Mesodermal cell (in vitro differentiated cells): ENCODE measurements at regions not wholly inside any gene's neighbourhood (a gene's known extent, or its start where the extent isn't known, plus 50 kb on each side); places are given as distances from the start of the nearest gene placed in this dataset.
"Not testable (repeated sequence)": the region's sequence is repeated elsewhere in the genome, so short reads cannot be mapped to it uniquely, and the experiment has no call there.

Experiments
- H3K27ac ChIP-seq: 2 replicates; pipeline ENCODE4 v1.7.0; 2013; ENCODE audit warnings: mild to moderate bottlenecking, low read depth, low read length, moderate library complexity; ENCODE audit not compliant: severe bottlenecking
- H3K36me3 ChIP-seq: 2 replicates; pipeline ENCODE4 v1.7.1; 2013; ENCODE audit warnings: mild to moderate bottlenecking, low read length, moderate library complexity; ENCODE audit not compliant: control insufficient read depth, insufficient read depth
- H3K4me1 ChIP-seq: one replicate; pipeline ENCODE4 v1.7.1; 2013; ENCODE audit warnings: mild to moderate bottlenecking, low read length; ENCODE audit not compliant: insufficient read depth, control insufficient read depth, poor library complexity, severe bottlenecking
- H3K4me3 ChIP-seq: 2 replicates; pipeline ENCODE4 v1.7.0; 2013; ENCODE audit warnings: low read length, control low read depth, mild to moderate bottlenecking; ENCODE audit not compliant: insufficient read depth, poor library complexity, severe bottlenecking; ENCODE audit errors: extremely low read depth
- H3K9me3 ChIP-seq: 2 replicates; pipeline ENCODE4 v1.7.1; 2013; ENCODE audit warnings: mild to moderate bottlenecking, low read length, moderate library complexity; ENCODE audit not compliant: control insufficient read depth
- WGBS, 2 experiments: methylation state at CpG; one replicate each; pipeline ENCODE4 v1.1.5; 2013; ENCODE audit warnings: missing lambda C conversion rate in 2 of 2; ENCODE audit not compliant: insufficient coverage in 2 of 2; 5-methylcytosine and 5-hydroxymethylcytosine counted together

DNA sequence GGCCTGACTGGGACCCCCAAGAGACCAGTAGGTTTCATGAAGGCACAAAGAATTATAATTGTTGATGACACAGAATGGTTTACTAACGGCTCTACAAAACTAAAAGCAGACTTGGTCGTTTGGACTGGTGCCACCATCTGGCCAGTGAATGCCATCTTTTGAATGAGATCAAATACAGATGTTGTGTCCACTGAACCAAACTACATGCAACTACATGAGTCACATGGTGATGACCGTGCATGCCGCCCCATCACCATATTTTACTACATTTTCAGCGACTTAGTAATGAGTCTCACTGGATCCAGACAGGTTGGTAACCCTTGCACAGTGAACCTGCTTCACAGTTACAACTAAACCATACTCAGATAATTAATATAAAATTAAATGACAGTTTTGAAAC, 803.3 kb downstream of the DIPK2A start:
- WGBS, 2 experiments = 87 to 92% methylated on average over 2 to 5 of the region's 5 CpGs
- Histone ChIP-seq H3K4me1 (no peaks in the 10 kb centered on the region), H3K4me3 (no peak overlapping the region), H3K36me3 (no peaks in the 10 kb centered on the region), H3K27ac (no peak overlapping the region), H3K9me3 (no peaks in the 10 kb centered on the region)

DNA sequence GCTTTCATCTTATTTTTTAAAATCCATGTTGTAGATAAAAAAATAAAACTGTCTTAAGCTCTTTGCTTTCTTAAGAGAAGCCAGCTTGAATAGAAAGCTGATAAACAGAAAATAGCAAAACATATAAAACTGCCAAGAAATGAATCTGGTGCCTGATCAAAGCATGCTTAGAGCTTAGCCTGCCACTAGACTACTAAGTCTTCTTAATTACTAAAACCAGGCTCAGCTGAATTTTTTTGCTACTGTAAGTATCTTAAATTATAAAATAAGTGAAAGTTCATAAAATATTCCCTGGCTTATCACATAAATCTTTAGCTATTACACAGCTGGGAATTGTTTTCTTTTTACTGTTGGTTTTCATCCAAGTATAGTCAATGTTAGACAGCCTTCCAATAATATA, 803.9 kb downstream of the DIPK2A start:
- no peaks in the 10 kb centered on the region for H3K4me1 ChIP-seq
- no peak overlapping the region for H3K27ac ChIP-seq
- no peaks in the 10 kb centered on the region for H3K36me3 ChIP-seq
- H3K4me3 ChIP-seq = no peak overlapping the region
- no peaks in the 10 kb centered on the region for H3K9me3 ChIP-seq

DNA sequence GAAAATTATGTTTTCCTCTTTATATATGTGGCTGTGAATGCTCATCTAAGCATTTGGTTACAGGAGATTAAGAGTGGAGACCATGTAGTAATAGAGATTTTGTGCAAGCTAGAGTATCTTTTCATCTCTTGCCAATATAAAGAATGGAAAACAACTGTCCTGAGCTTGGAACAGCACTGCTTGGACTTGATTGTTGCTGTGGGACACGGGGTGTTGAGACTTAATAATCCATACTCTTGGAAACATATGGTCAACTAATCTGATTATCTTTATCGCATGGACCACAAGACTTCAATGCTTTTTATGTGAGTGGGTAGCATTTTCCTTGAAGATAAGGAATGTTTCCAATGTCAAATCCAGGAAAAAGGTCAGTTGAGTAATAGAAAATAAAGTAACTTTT, 806.3 kb downstream of the DIPK2A start:
- no peaks in the 10 kb centered on the region for H3K9me3 ChIP-seq
- H3K4me3 ChIP-seq = no peak overlapping the region
- no peaks in the 10 kb centered on the region for H3K4me1 ChIP-seq
- no peak overlapping the region for H3K27ac ChIP-seq
- WGBS, 2 experiments = 80% methylated on average over 1 of the region's 2 CpGs; no CpG with 5 or more reads in 1 of the 2 experiments
- no peaks in the 10 kb centered on the region for H3K36me3 ChIP-seq

DNA sequence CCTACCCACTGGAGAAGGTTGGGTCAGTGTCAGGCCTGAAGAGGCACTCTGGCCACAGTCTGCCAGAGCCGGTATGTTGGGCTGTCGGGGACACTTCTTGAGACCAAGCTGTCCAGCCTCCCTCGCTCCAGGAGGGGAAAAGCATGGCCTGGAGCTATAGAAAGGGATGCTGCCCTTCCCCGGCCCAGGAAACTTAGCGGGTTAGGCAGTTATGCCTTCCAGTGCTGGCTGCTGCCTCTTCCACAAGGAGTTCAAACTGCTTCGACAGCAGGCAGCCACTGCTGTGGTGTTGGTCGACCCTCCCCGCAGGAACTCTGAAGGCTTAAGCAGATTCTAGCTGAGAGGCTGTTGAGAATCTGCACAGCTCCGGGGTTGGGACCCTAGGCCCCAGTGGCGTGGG, 819.4 kb downstream of the DIPK2A start:
- Histone ChIP-seq H3K4me3 (no peak overlapping the region), H3K36me3 (no peaks in the 10 kb centered on the region)
- 92 to 93% methylated on average over 10 of the region's 10 CpGs for WGBS, 2 experiments

DNA sequence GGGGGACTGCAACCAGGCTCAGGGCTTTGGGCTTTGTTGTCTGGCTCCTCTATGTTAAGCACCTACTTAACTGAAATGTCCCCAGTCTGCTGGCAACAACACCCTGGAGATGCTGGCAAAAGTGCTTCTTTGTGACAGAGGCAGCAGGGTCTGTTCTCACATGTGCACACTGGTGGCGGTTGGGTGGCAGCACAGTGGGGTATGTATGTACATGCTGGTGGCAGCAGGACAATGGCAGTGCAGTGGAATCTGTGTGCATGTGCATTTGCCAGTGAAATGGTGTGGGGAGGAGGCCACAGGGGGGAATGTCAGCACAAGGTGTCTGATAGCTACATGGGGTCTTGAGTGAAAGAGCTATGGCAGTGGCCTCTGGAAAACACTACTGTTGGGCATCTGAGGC, 830.3 kb downstream of the DIPK2A start:
- no peaks in the 10 kb centered on the region for H3K9me3 ChIP-seq
- H3K36me3 ChIP-seq = no peaks in the 10 kb centered on the region
- no peaks in the 10 kb centered on the region for H3K4me1 ChIP-seq
- WGBS, 2 experiments = 67% methylated on average over 1 of the region's 1 CpG
- H3K4me3 ChIP-seq = no peak overlapping the region
- H3K27ac ChIP-seq = no peak overlapping the region

More for the DNA sequence above, 819.4 kb downstream of the DIPK2A start:
- Histone ChIP-seq H3K9me3 (peaks cover 4% of the 10 kb centered on the region), H3K27ac (no peak overlapping the region), H3K4me1 (no peaks in the 10 kb centered on the region)

DNA sequence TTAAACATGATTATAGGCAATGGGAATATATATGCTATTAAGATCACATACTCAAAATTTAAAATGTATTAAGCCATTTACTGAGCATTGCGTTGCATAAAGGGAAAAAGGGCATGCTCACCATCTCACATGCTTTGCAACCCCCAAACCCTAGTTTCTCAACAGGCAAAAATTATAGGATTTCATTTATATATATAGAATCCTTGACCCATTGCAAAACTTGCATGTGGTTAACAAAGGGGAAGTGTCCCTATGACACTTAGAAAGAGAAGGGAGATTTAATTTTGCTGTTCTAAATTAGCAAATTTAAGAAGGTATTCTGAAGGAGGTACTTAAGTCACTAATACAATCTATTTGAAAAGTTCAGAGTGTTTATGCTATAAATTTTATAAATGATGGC, 837.8 kb downstream of the DIPK2A start:
- no CpG with 5 or more reads among the region's 1 CpG for WGBS, 2 experiments
- Histone ChIP-seq H3K36me3 (no peaks in the 10 kb centered on the region), H3K4me3 (no peak overlapping the region), H3K9me3 (no peaks in the 10 kb centered on the region), H3K4me1 (no peaks in the 10 kb centered on the region), H3K27ac (no peak overlapping the region)

DNA sequence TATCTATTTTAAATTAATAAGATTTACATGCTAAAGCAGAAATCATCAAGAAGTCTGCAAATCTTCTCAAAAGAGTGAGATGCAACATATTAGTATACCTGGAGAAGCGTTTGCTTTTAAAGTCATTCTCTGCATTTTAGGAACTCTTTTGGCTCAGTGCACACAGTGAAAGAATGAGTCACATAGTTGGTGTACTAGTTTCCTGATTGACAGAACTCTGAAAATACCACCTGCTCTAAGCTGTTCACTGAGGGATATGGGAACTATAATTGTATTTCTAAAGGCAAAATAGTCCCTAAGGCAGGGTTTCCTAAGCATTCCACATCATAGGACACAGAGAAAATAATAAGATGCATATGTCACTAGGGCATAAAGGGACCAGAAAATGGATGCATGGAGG, 838.5 kb downstream of the DIPK2A start:
- Histone ChIP-seq H3K36me3 (no peaks in the 10 kb centered on the region), H3K4me1 (no peaks in the 10 kb centered on the region), H3K9me3 (no peaks in the 10 kb centered on the region), H3K4me3 (no peak overlapping the region), H3K27ac (no peak overlapping the region)
- WGBS, 2 experiments = 78 to 86% methylated on average over 1 of the region's 1 CpG

DNA sequence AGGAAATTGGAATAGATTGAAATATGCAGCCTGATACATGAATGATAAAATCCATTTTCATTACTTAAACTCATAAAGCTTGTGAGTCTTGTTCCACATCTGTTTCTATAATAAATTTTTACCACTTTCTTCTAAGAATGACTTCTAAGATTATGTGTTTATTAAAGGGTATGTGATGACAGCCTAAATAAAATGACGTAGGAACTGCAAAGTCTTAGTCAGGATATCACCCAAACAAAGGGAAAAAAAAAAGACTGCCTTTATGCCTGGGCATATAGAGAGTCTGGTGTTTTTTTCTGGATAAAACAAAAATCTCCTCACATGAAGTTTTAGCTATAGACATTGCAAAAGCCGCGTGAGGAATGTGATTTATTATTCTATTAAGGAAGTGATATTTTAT, 844.0 kb downstream of the DIPK2A start:
- no CpG with 5 or more reads among the region's 3 CpGs for WGBS, 2 experiments
- Histone ChIP-seq H3K4me3 (no peak overlapping the region), H3K9me3 (no peaks in the 10 kb centered on the region), H3K36me3 (no peaks in the 10 kb centered on the region), H3K27ac (no peak overlapping the region), H3K4me1 (no peaks in the 10 kb centered on the region)

DNA sequence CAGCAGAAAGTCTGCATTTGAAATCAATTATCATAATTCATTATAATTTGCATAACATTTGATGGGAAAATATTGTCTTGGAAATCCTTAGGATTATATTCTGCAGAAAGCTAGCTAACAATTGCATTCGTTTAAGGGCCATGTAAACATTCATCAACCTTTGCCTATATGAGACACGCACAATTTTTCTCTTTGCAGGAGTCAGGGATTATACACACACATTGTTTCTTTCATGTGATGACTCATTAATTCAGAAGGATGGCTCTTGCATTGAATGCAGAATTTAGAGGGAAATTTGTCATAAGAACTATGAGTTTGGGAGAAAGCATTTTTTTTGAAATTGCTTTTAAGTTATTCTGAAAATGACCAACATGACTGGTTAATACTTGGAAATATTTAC, 844.7 kb downstream of the DIPK2A start:
- Histone ChIP-seq H3K27ac (no peak overlapping the region), H3K4me1 (no peaks in the 10 kb centered on the region), H3K4me3 (no peak overlapping the region), H3K9me3 (no peaks in the 10 kb centered on the region), H3K36me3 (no peaks in the 10 kb centered on the region)
- WGBS, 2 experiments = 88 to 100% methylated on average over 1 to 2 of the region's 2 CpGs

DNA sequence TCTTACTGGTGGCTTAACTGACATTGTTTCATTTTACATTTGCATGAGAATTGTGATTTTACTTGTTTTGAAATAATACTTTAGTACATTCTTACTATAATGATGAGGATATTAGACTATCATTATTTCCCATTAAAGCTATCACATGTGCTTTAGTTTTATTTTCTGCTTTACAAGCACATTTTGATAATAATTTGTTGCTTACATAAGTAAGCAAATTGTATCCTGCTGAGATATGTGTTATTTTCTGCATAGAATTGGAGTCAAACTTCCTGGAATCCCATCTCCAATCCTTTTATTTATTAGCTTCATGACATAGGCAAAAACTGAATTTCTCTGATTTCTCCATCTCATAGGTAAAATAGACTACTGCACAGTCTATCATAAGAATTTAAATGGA, 847.4 kb downstream of the DIPK2A start:
- Histone ChIP-seq H3K9me3 (no peaks in the 10 kb centered on the region), H3K4me1 (no peaks in the 10 kb centered on the region), H3K36me3 (no peaks in the 10 kb centered on the region), H3K4me3 (no peak overlapping the region), H3K27ac (no peak overlapping the region)

DNA sequence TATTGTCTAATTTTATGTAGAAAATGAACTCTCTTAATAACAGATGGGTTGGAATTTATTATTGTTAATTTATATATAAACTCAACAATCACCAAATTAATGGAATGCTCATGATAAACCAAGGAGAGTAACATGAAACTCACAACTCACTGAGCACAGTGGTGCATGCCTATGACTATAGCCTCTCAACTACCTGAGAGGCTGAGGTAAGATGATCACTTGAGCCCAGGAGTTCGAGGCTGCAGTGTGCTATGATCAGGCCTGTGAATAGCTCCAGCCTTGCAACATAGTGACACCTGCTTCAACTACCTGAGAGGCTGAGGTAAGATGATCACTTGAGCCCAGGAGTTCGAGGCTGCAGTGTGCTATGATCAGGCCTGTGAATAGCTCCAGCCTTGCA, 848.6 kb downstream of the DIPK2A start:
- not testable (repeated sequence) for H3K27ac ChIP-seq, H3K36me3 ChIP-seq, H3K4me3 ChIP-seq, H3K9me3 ChIP-seq, H3K4me1 ChIP-seq
- WGBS, 2 experiments = no CpG with 5 or more reads among the region's 2 CpGs

DNA sequence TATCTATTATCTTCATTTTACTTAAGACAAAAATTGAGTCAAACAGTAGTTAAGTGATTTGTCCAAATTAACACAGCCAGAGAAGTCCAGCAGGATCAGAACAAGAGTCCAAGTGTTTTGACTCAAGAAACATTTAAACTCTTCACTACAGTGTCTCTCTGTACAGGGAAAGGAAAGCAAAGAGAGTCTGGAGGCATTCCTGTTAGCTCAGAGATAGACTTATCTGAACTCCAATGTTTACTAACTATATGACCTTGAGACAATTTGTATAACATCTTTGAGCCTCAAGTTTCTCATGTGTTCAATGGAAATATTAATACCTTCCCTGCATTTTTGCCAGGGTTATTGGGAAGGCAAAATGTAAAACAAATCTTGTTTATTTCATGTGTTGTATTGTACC, 849.1 kb downstream of the DIPK2A start:
- Histone ChIP-seq H3K36me3 (no peaks in the 10 kb centered on the region), H3K4me3 (no peak overlapping the region), H3K27ac (no peak overlapping the region), H3K4me1 (no peaks in the 10 kb centered on the region), H3K9me3 (no peaks in the 10 kb centered on the region)
